RWPE2 (cell line): ENCODE measurements at regions not wholly inside any gene's neighbourhood (a gene's known extent, or its start where the extent isn't known, plus 50 kb on each side); places are given as distances from the start of the nearest gene placed in this dataset.

Experiments used
- ATAC-seq: fragments of 200-7000 bp; cut with Tn5 transposase; 3 replicates; pipeline ENCODE4 v1.9.1; 2021; ENCODE audit warnings: low read depth
- DNase-seq: peaks from one replicate; pipeline ENCODE4 v3.0.0-alpha.2; 2020; ENCODE audit warnings: low spot score
- H3K27ac ChIP-seq: fragments of 450-650 bp; 2 replicates; pipeline ENCODE4 v1.5.1; 2017; ENCODE audit warnings: mild to moderate bottlenecking; ENCODE audit not compliant: poor library complexity, severe bottlenecking
- H3K27me3 ChIP-seq: fragments of 250-450 bp; sonication (Bioruptor Pico); 2 replicates; pipeline ENCODE4 v1.5.1; 2021; ENCODE audit warnings: mild to moderate bottlenecking, moderate library complexity; ENCODE audit not compliant: insufficient read depth, poor library complexity, severe bottlenecking
- H3K36me3 ChIP-seq: fragments of 250-450 bp; sonication (Bioruptor Pico); 2 replicates; pipeline ENCODE4 v1.5.1; 2020; ENCODE audit warnings: low read depth, mild to moderate bottlenecking, moderate library complexity
- H3K4me1 ChIP-seq: fragments of 250-450 bp; sonication (Bioruptor Pico); 2 replicates; pipeline ENCODE4 v1.5.1; 2021; ENCODE audit warnings: mild to moderate bottlenecking, moderate library complexity; ENCODE audit not compliant: insufficient read depth, poor library complexity, severe bottlenecking
- H3K4me3 ChIP-seq: fragments of 250-450 bp; sonication (Bioruptor Pico); 2 replicates; pipeline ENCODE4 v1.5.1; 2021; ENCODE audit warnings: mild to moderate bottlenecking, moderate library complexity; ENCODE audit not compliant: severe bottlenecking
- H3K9me3 ChIP-seq: fragments of 250-450 bp; sonication (Bioruptor Pico); 2 replicates; pipeline ENCODE4 v1.5.1; 2021; ENCODE audit warnings: mild to moderate bottlenecking, moderate library complexity; ENCODE audit not compliant: severe bottlenecking
- CTCF ChIP-seq: fragments of 450-650 bp; IDR thresholded peaks from one replicate; pipeline ENCODE4 v1.5.1; 2017; ENCODE audit warnings: mild to moderate bottlenecking, moderate library complexity; ENCODE audit not compliant: poor library complexity, severe bottlenecking

GRCh38 chr7:135833642-135834041, 85.0 kb upstream of the FAM180A start:
- ATAC-seq (no peak), DNase-seq (no peak)
- Histone ChIP-seq H3K9me3 (no peaks in the 10 kb centered on the region), H3K27me3 (no peaks in the 10 kb centered on the region), H3K36me3 (no peaks in the 10 kb centered on the region), H3K27ac (no peak overlapping the region), H3K4me3 (no peak overlapping the region), H3K4me1 (no peaks in the 10 kb centered on the region)
- no peak for TF ChIP-seq CTCF

- Histone ChIP-seq H3K4me1 (no peaks in the 10 kb centered on the region), H3K9me3 (no peaks in the 10 kb centered on the region), H3K36me3 (no peaks in the 10 kb centered on the region), H3K27ac (no peak overlapping the region), H3K27me3 (no peaks in the 10 kb centered on the region), H3K4me3 (no peak overlapping the region)
- no peak for TF ChIP-seq CTCF
- DNase-seq (no peak), ATAC-seq (no peak)
Measured at GRCh38 chr7:135831455-135832195, 83.0 kb upstream of the FAM180A start.

- ATAC-seq (no peak), DNase-seq (no peak)
- Histone ChIP-seq H3K4me1 (no peaks in the 10 kb centered on the region), H3K4me3 (no peak overlapping the region), H3K27ac (no peak overlapping the region), H3K9me3 (no peaks in the 10 kb centered on the region), H3K27me3 (no peaks in the 10 kb centered on the region), H3K36me3 (no peaks in the 10 kb centered on the region)
- no peak for TF ChIP-seq CTCF
Measured at GRCh38 chr7:135828604-135829003, 80.0 kb upstream of the FAM180A start.

GRCh38 chr7:135827391-135827790, 78.8 kb upstream of the FAM180A start:
- Histone ChIP-seq H3K27ac (no peak overlapping the region), H3K4me1 (no peaks in the 10 kb centered on the region), H3K4me3 (no peak overlapping the region), H3K27me3 (no peaks in the 10 kb centered on the region), H3K36me3 (no peaks in the 10 kb centered on the region), H3K9me3 (no peaks in the 10 kb centered on the region)
- no peak for TF ChIP-seq CTCF
- no peak for DNase-seq
- ATAC-seq: peak; percentile 53; the same call in 1 of the 3 replicates

- no peaks in the 10 kb centered on the region for H3K4me1 ChIP-seq
- H3K27ac ChIP-seq: no peak overlapping the region
- ATAC-seq: no peak
- H3K4me3 ChIP-seq: no peak overlapping the region
- no peaks in the 10 kb centered on the region for H3K36me3 ChIP-seq
- no peak for TF ChIP-seq CTCF
- H3K9me3 ChIP-seq: no peaks in the 10 kb centered on the region
- no peak for DNase-seq
- H3K27me3 ChIP-seq: no peaks in the 10 kb centered on the region
Measured at GRCh38 chr7:135825406-135825805, 76.8 kb upstream of the FAM180A start.
